ENCODE measurements at regions not wholly inside any gene's neighbourhood (a gene's known extent, or its start where the extent isn't known, plus 50 kb on each side); places are given as distances from the start of the nearest gene placed in this dataset.

- no peak for TF ChIP-seq CTCF (IDR thresholded peaks at IDR 0.05; ENCODE audit: insufficient read depth, low read length, severe bottlenecking)
- H3K4me3 ChIP-seq (ENCODE audit: low read depth, low read length) = no peak overlapping the region
- FAIRE-seq (no peak), DNase-seq (ENCODE audit: low read depth) (no peak)
- H3K36me3 ChIP-seq (ENCODE audit: control insufficient read depth, insufficient read depth, low read length) = no peaks in the 10 kb centered on the region
- no peaks in the 10 kb centered on the region for H3K27me3 ChIP-seq (ENCODE audit: control insufficient read depth, insufficient read depth, low read length)
These were observed 157.3 kb upstream of the PPP2R2D start for GRCh38 chr10:131743190-131744151.

DNA sequence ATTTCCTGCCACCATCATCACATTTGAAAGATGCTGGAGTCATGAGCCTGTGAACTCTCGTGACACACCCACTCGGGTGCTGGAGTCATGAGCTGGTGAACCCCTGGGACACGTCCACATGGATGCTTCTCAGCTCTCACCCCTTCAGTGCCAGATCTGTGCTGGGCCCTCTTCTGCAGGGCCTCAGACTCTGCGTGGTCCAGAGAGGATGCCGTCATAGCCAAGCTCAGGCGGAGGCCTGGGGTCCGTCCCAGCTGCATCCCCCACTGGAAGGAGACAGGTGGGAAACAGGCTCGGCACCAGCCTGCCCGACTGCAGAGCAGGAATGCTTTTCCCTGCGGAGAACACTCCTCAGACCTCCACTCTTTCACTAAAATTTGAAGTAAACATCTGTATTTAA is 156.5 kb upstream of the PPP2R2D start:
- H3K4me3 ChIP-seq (ENCODE audit: low read depth, low read length) = no peak overlapping the region
- no peak for TF ChIP-seq CTCF (IDR thresholded peaks at IDR 0.05; ENCODE audit: insufficient read depth, low read length, severe bottlenecking)
- DNase-seq (ENCODE audit: low read depth) (no peak), FAIRE-seq (no peak)
- H3K36me3 ChIP-seq (ENCODE audit: control insufficient read depth, insufficient read depth, low read length) = no peaks in the 10 kb centered on the region
- H3K27me3 ChIP-seq (ENCODE audit: control insufficient read depth, insufficient read depth, low read length) = no peaks in the 10 kb centered on the region

- Histone ChIP-seq H3K36me3 (ENCODE audit: control insufficient read depth, insufficient read depth, low read length) (no peaks in the 10 kb centered on the region), H3K4me3 (ENCODE audit: low read depth, low read length) (no peak overlapping the region), H3K27me3 (ENCODE audit: control insufficient read depth, insufficient read depth, low read length) (no peaks in the 10 kb centered on the region)
- no peak for FAIRE-seq
- DNase-seq (ENCODE audit: low read depth) = no peak
- no peak for TF ChIP-seq CTCF (IDR thresholded peaks at IDR 0.05; ENCODE audit: insufficient read depth, low read length, severe bottlenecking)
These were observed 155.2 kb upstream of the PPP2R2D start for GRCh38 chr10:131745591-131745990.

DNA sequence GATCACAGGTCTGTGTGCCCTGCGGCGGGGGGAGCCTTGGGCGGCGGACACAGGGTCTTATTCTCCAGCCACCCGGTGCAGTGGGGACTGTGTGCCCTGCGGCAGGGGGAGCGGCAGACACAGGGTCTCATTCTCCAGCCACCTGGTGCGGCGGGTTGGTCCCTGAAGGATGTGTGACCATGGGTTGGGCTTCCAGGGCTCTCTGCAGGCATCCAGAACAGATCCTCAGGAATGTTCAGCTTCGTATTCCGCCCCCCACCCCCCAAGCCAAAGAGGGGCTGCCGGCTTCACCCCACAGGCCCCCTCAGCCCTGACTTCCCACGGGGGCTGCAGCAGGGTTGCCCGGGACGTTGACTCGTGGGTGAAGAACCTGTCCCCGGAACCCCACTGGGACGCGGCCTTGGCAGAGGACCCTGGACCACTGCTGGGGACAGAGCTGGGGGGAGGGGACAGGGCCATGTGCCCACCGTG is 154.5 kb upstream of the PPP2R2D start:
- Histone ChIP-seq H3K27me3 (ENCODE audit: control insufficient read depth, insufficient read depth, low read length) (no peaks in the 10 kb centered on the region), H3K4me3 (ENCODE audit: low read depth, low read length) (no peak overlapping the region), H3K36me3 (ENCODE audit: control insufficient read depth, insufficient read depth, low read length) (no peaks in the 10 kb centered on the region)
- no peak for DNase-seq (ENCODE audit: low read depth)
- FAIRE-seq = no peak
- TF ChIP-seq CTCF (IDR thresholded peaks at IDR 0.05; ENCODE audit: insufficient read depth, low read length, severe bottlenecking) = no peak

GRCh38 chr10:131746785-131747184 is 154.0 kb upstream of the PPP2R2D start:
- Histone ChIP-seq H3K27me3 (ENCODE audit: control insufficient read depth, insufficient read depth, low read length) (no peaks in the 10 kb centered on the region), H3K4me3 (ENCODE audit: low read depth, low read length) (no peak overlapping the region), H3K36me3 (ENCODE audit: control insufficient read depth, insufficient read depth, low read length) (no peaks in the 10 kb centered on the region)
- no peak for TF ChIP-seq CTCF (IDR thresholded peaks at IDR 0.05; ENCODE audit: insufficient read depth, low read length, severe bottlenecking)
- FAIRE-seq (no peak), DNase-seq (ENCODE audit: low read depth) (no peak)

All from bronchial epithelial cell (primary cell).